ENCODE measurements at regions not wholly inside any gene's neighbourhood (a gene's known extent, or its start where the extent isn't known, plus 50 kb on each side); places are given as distances from the start of the nearest gene placed in this dataset.

- H3K27me3 Mint-ChIP-seq (ENCODE audit: insufficient read depth, unreplicated experiment) = no peaks in the 10 kb centered on the region
- no TSS peak for BruUV-seq (replicated peaks)
- POLR2A ChIA-PET = no interaction called here
Measured at GRCh38 chr17:33816036-33816435, 439.0 kb upstream of the CCL2 start.

DNA sequence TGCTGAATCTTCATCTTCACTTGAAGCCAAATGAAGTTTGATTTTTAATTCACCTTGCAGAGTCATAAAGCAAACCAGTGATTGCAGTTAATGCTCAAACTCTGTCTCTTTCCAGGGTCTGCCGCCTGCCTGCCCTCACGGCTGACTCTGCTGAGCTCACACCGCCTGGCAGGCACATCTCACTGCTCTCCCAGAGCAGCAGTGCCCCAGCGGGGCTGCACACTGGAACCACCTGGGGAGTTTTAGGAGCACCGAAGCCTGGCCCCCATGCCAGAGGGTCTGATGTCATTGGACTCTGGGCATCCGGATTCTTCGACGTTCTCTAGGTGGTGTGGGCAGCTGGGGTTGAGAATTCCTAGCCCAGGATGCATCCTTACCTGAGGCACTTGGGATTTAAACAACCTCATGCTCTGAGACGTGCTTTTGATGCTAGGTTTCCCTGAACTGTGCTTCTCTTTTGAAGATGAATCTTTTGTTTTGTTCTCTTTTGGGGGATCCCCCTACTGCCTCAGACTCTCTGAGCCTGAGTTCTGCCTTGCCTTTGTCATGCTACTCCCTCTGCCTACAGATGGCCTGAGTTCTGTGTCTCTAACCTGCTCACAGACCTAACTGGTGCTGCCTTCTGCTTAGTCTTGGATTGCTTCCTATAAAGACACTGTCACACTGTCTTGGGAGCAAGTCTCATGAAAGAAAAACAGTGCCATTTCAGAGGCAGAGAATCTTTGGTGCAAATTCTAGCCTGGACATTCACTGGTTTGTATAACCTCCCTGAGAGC is 438.1 kb upstream of the CCL2 start:
- H3K4me3 Mint-ChIP-seq (ENCODE audit: unreplicated experiment) = no peak overlapping the region
- ChIA-PET POLR2A (no interaction called here), CTCF (no interaction called here)
- H3K36me3 Mint-ChIP-seq (ENCODE audit: insufficient read depth, unreplicated experiment) = no peaks in the 10 kb centered on the region
- H3K27ac Mint-ChIP-seq (ENCODE audit: low read depth, unreplicated experiment) = no peak overlapping the region
- H3K4me1 Mint-ChIP-seq (ENCODE audit: insufficient read depth, unreplicated experiment) = no peaks in the 10 kb centered on the region
- DNase-seq (ENCODE audit: unreplicated experiment) = no peak
- peaks cover 29% of the 10 kb centered on the region for H3K9me3 Mint-ChIP-seq (ENCODE audit: unreplicated experiment)
- TF ChIP-seq CTCF (IDR thresholded peaks at IDR 0.05; ENCODE audit: unreplicated experiment) = no peak
- no TSS peak for BruUV-seq (replicated peaks)
- H3K27me3 Mint-ChIP-seq (ENCODE audit: insufficient read depth, unreplicated experiment) = no peaks in the 10 kb centered on the region
- intact Hi-C loops (cut with micrococcal nuclease) = no loop called here

More at GRCh38 chr17:33816036-33816435, 439.0 kb upstream of the CCL2 start:
- H3K9me3 Mint-ChIP-seq (ENCODE audit: unreplicated experiment) = peaks cover 37% of the 10 kb centered on the region
- DNase-seq (ENCODE audit: unreplicated experiment) = no peak
- no peaks in the 10 kb centered on the region for H3K36me3 Mint-ChIP-seq (ENCODE audit: insufficient read depth, unreplicated experiment)
- CTCF ChIA-PET = no interaction called here
- intact Hi-C loops (cut with micrococcal nuclease) = no loop called here
- no peak for TF ChIP-seq CTCF (IDR thresholded peaks at IDR 0.05; ENCODE audit: unreplicated experiment)
- no peak overlapping the region for H3K4me3 Mint-ChIP-seq (ENCODE audit: unreplicated experiment)
- H3K27ac Mint-ChIP-seq (ENCODE audit: low read depth, unreplicated experiment) = no peak overlapping the region
- no peaks in the 10 kb centered on the region for H3K4me1 Mint-ChIP-seq (ENCODE audit: insufficient read depth, unreplicated experiment)

DNA sequence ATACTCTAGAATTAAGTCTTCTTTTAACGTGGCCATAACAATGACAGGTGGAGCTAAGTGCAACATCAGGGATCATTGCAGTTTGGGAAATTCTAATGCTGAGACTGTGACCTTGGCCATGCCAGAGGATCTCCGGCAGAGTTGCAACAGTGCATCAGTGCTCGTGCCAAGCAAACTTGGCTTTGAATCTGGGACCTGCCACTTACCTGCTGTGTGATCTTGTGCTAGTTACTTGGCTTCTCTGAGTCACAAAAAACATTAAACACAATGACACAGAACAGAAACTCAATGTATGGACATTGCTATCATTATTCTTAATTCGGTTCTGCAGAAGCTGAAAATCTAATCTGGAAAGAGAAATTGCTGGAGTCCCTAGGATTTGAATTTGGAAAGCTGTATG is 435.5 kb upstream of the CCL2 start:
- TF ChIP-seq CTCF (IDR thresholded peaks at IDR 0.05; ENCODE audit: unreplicated experiment) = no peak
- H3K27ac Mint-ChIP-seq (ENCODE audit: low read depth, unreplicated experiment) = no peak overlapping the region
- peaks cover 26% of the 10 kb centered on the region for H3K9me3 Mint-ChIP-seq (ENCODE audit: unreplicated experiment)
- H3K27me3 Mint-ChIP-seq (ENCODE audit: insufficient read depth, unreplicated experiment) = no peaks in the 10 kb centered on the region
- H3K36me3 Mint-ChIP-seq (ENCODE audit: insufficient read depth, unreplicated experiment) = no peaks in the 10 kb centered on the region
- no peak for DNase-seq (ENCODE audit: unreplicated experiment)
- intact Hi-C loops (cut with micrococcal nuclease) = no loop called here
- H3K4me1 Mint-ChIP-seq (ENCODE audit: insufficient read depth, unreplicated experiment) = no peaks in the 10 kb centered on the region
- BruUV-seq (replicated peaks) = no TSS peak
- CTCF ChIA-PET = interaction anchor here (0.7 to 1.6 kb wide), 3 partner anchors 20 to 264 kb away, joined by 3 to 4 read pairs (median 3); no protein-coding TSS in a partner anchor
- no peak overlapping the region for H3K4me3 Mint-ChIP-seq (ENCODE audit: unreplicated experiment)
- POLR2A ChIA-PET = no interaction called here

- CTCF ChIA-PET = no interaction called here
- TF ChIP-seq CTCF (IDR thresholded peaks at IDR 0.05; ENCODE audit: unreplicated experiment) = no peak
- Mint-ChIP-seq H3K27ac (ENCODE audit: low read depth, unreplicated experiment) (no peak overlapping the region), H3K4me3 (ENCODE audit: unreplicated experiment) (no peak overlapping the region), H3K9me3 (ENCODE audit: unreplicated experiment) (peaks cover 31% of the 10 kb centered on the region), H3K4me1 (ENCODE audit: insufficient read depth, unreplicated experiment) (no peaks in the 10 kb centered on the region), H3K27me3 (ENCODE audit: insufficient read depth, unreplicated experiment) (no peaks in the 10 kb centered on the region), H3K36me3 (ENCODE audit: insufficient read depth, unreplicated experiment) (no peaks in the 10 kb centered on the region)
- no peak for DNase-seq (ENCODE audit: unreplicated experiment)
- BruUV-seq (replicated peaks) = no TSS peak
- intact Hi-C loops (cut with micrococcal nuclease) = no loop called here
- POLR2A ChIA-PET = no interaction called here
Measured at GRCh38 chr17:33832262-33832661, 422.8 kb upstream of the CCL2 start.

All from MCF 10A (cell line).